Fibroblast of villous mesenchyme (primary cell): ENCODE measurements at regions not wholly inside any gene's neighbourhood (a gene's known extent, or its start where the extent isn't known, plus 50 kb on each side); places are given as distances from the start of the nearest gene placed in this dataset.

Experiments used
- DNase-seq: peaks from one replicate; pipeline ENCODE4 v3.0.0-alpha.2; 2010; ENCODE audit warnings: low read depth
- H3K4me3 ChIP-seq: 2 replicates; pipeline ENCODE4 v1.5.1; 2011; ENCODE audit warnings: low read depth, mild to moderate bottlenecking, low read length
- CTCF ChIP-seq: IDR thresholded peaks from 2 replicates; pipeline ENCODE4 v1.5.1; 2012; ENCODE audit warnings: low read depth, mild to moderate bottlenecking, low read length; ENCODE audit not compliant: insufficient read depth

GRCh38 chr1:163257763-163258162 lies 55.0 kb upstream of the RGS5 start:
- DNase-seq, result no peak
- no peak for TF ChIP-seq CTCF
- no peak overlapping the region for H3K4me3 ChIP-seq

GRCh38 chr1:163258181-163258580 lies 55.5 kb upstream of the RGS5 start:
- peak; percentile 74 for DNase-seq
- TF ChIP-seq CTCF, result no peak
- no peak overlapping the region for H3K4me3 ChIP-seq

GRCh38 chr1:163263818-163264655 lies 57.7 kb upstream of the NUF2 start:
- DNase-seq, result no peak
- H3K4me3 ChIP-seq, result no peak overlapping the region
- no peak for TF ChIP-seq CTCF

GRCh38 chr1:163265547-163265946 lies 56.2 kb upstream of the NUF2 start:
- H3K4me3 ChIP-seq, result no peak overlapping the region
- DNase-seq, result no peak
- no peak for TF ChIP-seq CTCF

GRCh38 chr1:163267962-163268361 lies 53.8 kb upstream of the NUF2 start:
- H3K4me3 ChIP-seq, result no peak overlapping the region
- no peak for DNase-seq
- no peak for TF ChIP-seq CTCF

GRCh38 chr1:163271535-163271934 lies 50.2 kb upstream of the NUF2 start:
- TF ChIP-seq CTCF, result no peak
- no peak for DNase-seq
- H3K4me3 ChIP-seq, result no peak overlapping the region
